NT2/D1 (cell line): ENCODE measurements at regions not wholly inside any gene's neighbourhood (a gene's known extent, or its start where the extent isn't known, plus 50 kb on each side); places are given as distances from the start of the nearest gene placed in this dataset.

Experiments
- SUZ12 ChIP-seq: IDR thresholded peaks from 2 replicates; pipeline ENCODE4 v1.6.1; 2011; ENCODE audit not compliant: insufficient read length, insufficient read depth; ENCODE audit errors: extremely low read depth
- YY1 ChIP-seq: IDR thresholded peaks from 2 replicates; pipeline ENCODE4 v1.6.1; 2011; ENCODE audit not compliant: insufficient read length, insufficient read depth
- ZNF274 ChIP-seq: IDR thresholded peaks from 2 replicates; pipeline ENCODE4 v1.6.1; 2011; ENCODE audit warnings: mild to moderate bottlenecking, low read depth, low read length

DNA sequence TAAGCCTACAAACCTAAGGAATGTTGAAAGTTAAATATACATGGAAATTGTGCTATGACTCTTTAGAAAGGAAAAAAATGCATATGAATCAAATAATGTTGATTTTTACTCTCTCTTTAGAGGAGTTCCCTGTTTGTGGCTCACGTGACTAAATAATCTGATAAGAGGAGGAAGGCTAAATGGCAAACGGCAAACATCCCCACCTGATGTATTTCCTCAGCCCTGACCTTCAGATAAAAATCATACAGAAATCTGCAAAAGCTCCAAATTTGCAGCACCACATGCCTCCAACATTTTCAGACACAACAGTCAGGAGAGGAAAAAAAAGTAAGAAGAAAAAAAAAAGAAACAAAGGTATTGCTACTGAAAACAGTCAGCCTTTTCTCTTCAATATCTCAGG, 423.0 kb upstream of the PSMD7 start:
- TF ChIP-seq ZNF274 (no peak), YY1 (no peak), SUZ12 (no peak)
